DND-41 (cell line): ENCODE measurements at regions not wholly inside any gene's neighbourhood (a gene's known extent, or its start where the extent isn't known, plus 50 kb on each side); places are given as distances from the start of the nearest gene placed in this dataset.

Experiments used
- ATAC-seq: fragments of 200-7000 bp; cut with Tn5 transposase; 3 replicates; pipeline ENCODE4 v1.9.1; 2021; ENCODE audit warnings: low read depth; ENCODE audit not compliant: insufficient read depth
- DNase-seq: peaks from one replicate; pipeline ENCODE4 v3.0.0-alpha.2; 2020
- H2AFZ ChIP-seq: 2 replicates; pipeline ENCODE4 v1.6.0; 2012; ENCODE audit warnings: low read depth, low read length
- H3K27ac ChIP-seq: 2 replicates; pipeline ENCODE4 v1.5.1; 2012; ENCODE audit warnings: low read length, inconsistent platforms
- H3K27me3 ChIP-seq: fragments of 200-600 bp; sonication (generic); 2 replicates; pipeline ENCODE4 v1.6.0; 2012; ENCODE audit warnings: low read length, mild to moderate bottlenecking, inconsistent platforms; ENCODE audit not compliant: insufficient read depth, poor library complexity
- H3K36me3 ChIP-seq: 2 replicates; pipeline ENCODE4 v1.5.1; 2012; ENCODE audit warnings: low read length, inconsistent platforms; ENCODE audit not compliant: insufficient read depth
- H3K4me1 ChIP-seq: 2 replicates; pipeline ENCODE4 v1.5.1; 2012; ENCODE audit warnings: mild to moderate bottlenecking, low read length; ENCODE audit not compliant: insufficient read depth
- H3K4me2 ChIP-seq: 2 replicates; pipeline ENCODE4 v1.6.0; 2012; ENCODE audit warnings: mild to moderate bottlenecking, moderate library complexity, low read length, inconsistent platforms; ENCODE audit not compliant: insufficient read depth
- H3K4me3 ChIP-seq, 2 experiments: fragments of 200-600 bp in 1 of 2; shearing (Covaris generic) in 1 of 2; 2 replicates each; pipeline ENCODE4 v1.5.1; 2012 to 2016; ENCODE audit warnings: inconsistent platforms in 2 of 2, low read length in 2 of 2, mild to moderate bottlenecking in 2 of 2, low read depth in 1 of 2, moderate library complexity in 1 of 2
- H3K79me2 ChIP-seq: 2 replicates; pipeline ENCODE4 v1.6.0; 2012; ENCODE audit warnings: low read length, inconsistent platforms; ENCODE audit not compliant: insufficient read depth
- H3K9ac ChIP-seq: 2 replicates; pipeline ENCODE4 v1.6.0; 2012; ENCODE audit warnings: low read depth, mild to moderate bottlenecking, inconsistent platforms, low read length, moderate library complexity
- H3K9me3 ChIP-seq: 2 replicates; pipeline ENCODE4 v1.5.1; 2012; ENCODE audit warnings: low read length, moderate library complexity, mild to moderate bottlenecking, inconsistent platforms; ENCODE audit not compliant: insufficient read depth, severe bottlenecking
- H4K20me1 ChIP-seq: 2 replicates; pipeline ENCODE4 v1.6.0; 2012; ENCODE audit warnings: low read length; ENCODE audit not compliant: insufficient read depth
- CTCF ChIP-seq: IDR thresholded peaks from 2 replicates; pipeline ENCODE4 v1.5.1; 2012; ENCODE audit warnings: borderline replicate concordance, low read length, moderate library complexity, mild to moderate bottlenecking; ENCODE audit not compliant: poor library complexity, severe bottlenecking; ENCODE audit errors: extremely low read depth
- EZH2 ChIP-seq: IDR thresholded peaks from 3 replicates; pipeline ENCODE4 v1.6.1; 2012; ENCODE audit warnings: borderline replicate concordance, low read depth, mild to moderate bottlenecking, moderate library complexity, low read length, inconsistent platforms; ENCODE audit not compliant: severe bottlenecking

- no peak for TF ChIP-seq CTCF
- no peak for TF ChIP-seq EZH2
- Histone ChIP-seq H3K4me3 (no peak overlapping the region), H3K27ac (no peak overlapping the region), H3K27me3 (no peaks in the 10 kb centered on the region), H3K36me3 (no peaks in the 10 kb centered on the region), H3K4me1 (no peaks in the 10 kb centered on the region), H4K20me1 (no peaks in the 10 kb centered on the region), H3K9ac (no peak overlapping the region), H3K9me3 (peaks cover 10% of the 10 kb centered on the region), H3K79me2 (no peaks in the 10 kb centered on the region), H2AFZ (no peak overlapping the region), H3K4me2 (no peak overlapping the region)
- DNase-seq, result no peak
- ATAC-seq, result no peak
These were observed 254.9 kb downstream of the NDUFA10 start for GRCh38 chr2:239770246-239770639.

- H3K9me3 ChIP-seq, result peaks cover 10% of the 10 kb centered on the region
- H3K4me3 ChIP-seq, result no peak overlapping the region
- H3K9ac ChIP-seq, result no peak overlapping the region
- ATAC-seq (no peak), DNase-seq (no peak)
- H3K27ac ChIP-seq, result no peak overlapping the region
- H3K36me3 ChIP-seq, result no peaks in the 10 kb centered on the region
- no peaks in the 10 kb centered on the region for H3K27me3 ChIP-seq
- no peak for TF ChIP-seq EZH2
- TF ChIP-seq CTCF, result no peak
- no peak overlapping the region for H3K4me2 ChIP-seq
- H3K4me1 ChIP-seq, result no peaks in the 10 kb centered on the region
- no peak overlapping the region for H2AFZ ChIP-seq
- H3K79me2 ChIP-seq, result no peaks in the 10 kb centered on the region
- H4K20me1 ChIP-seq, result no peaks in the 10 kb centered on the region
These were observed 255.4 kb downstream of the NDUFA10 start for GRCh38 chr2:239769554-239770245.

GRCh38 chr2:239768907-239769553 lies 256.1 kb downstream of the NDUFA10 start:
- ATAC-seq (no peak), DNase-seq (no peak)
- Histone ChIP-seq H3K79me2 (no peaks in the 10 kb centered on the region), H3K9me3 (peaks cover 10% of the 10 kb centered on the region), H3K27me3 (no peaks in the 10 kb centered on the region), H3K4me3 (no peak overlapping the region), H2AFZ (no peak overlapping the region), H3K36me3 (no peaks in the 10 kb centered on the region), H3K4me1 (no peaks in the 10 kb centered on the region), H3K4me2 (no peak overlapping the region), H3K27ac (no peak overlapping the region), H4K20me1 (no peaks in the 10 kb centered on the region), H3K9ac (no peak overlapping the region)
- no peak for TF ChIP-seq EZH2

GRCh38 chr2:239768031-239768790 lies 256.9 kb downstream of the NDUFA10 start:
- Histone ChIP-seq H3K27me3 (no peaks in the 10 kb centered on the region), H3K9ac (no peak overlapping the region), H3K4me2 (no peak overlapping the region), H3K4me3 (no peak overlapping the region), H4K20me1 (no peaks in the 10 kb centered on the region), H3K9me3 (peaks cover 10% of the 10 kb centered on the region), H3K36me3 (no peaks in the 10 kb centered on the region), H3K4me1 (no peaks in the 10 kb centered on the region), H3K79me2 (no peaks in the 10 kb centered on the region), H3K27ac (no peak overlapping the region), H2AFZ (no peak overlapping the region)
- DNase-seq, result no peak
- TF ChIP-seq CTCF (no peak), EZH2 (no peak)
- no peak for ATAC-seq
